Stomach (tissue), 4 donors: ENCODE measurements at regions not wholly inside any gene's neighbourhood (a gene's known extent, or its start where the extent isn't known, plus 50 kb on each side); places are given as distances from the start of the nearest gene placed in this dataset.

Experiments
- POLR2A ChIP-seq, 4 donors: fragments of 450-650 bp; IDR thresholded peaks; one replicate each; pipeline ENCODE4 v1.6.1; 2016; ENCODE audit warnings: antibody characterized with exemption in 4 of 4, control low read depth in 2 of 4, mild to moderate bottlenecking in 1 of 4, moderate library complexity in 1 of 4
- POLR2AphosphoS5 ChIP-seq, 3 donors: sonication (generic); formaldehyde crosslinking; IDR thresholded peaks; one replicate each; pipeline ENCODE4 v1.6.1; 2016; ENCODE audit warnings: antibody characterized with exemption in 3 of 3
- TF ChIP-seq, protein P1 (sequence below), 7 experiments: fragments of 450-650 bp in 4 of 7; fragments of 200-600 bp in 3 of 7; sonication (generic) in 3 of 7; IDR thresholded peaks; one replicate each; pipeline ENCODE4 v1.5.1; 2016 to 2019; ENCODE audit warnings: antibody characterized with exemption in 7 of 7, control low read depth in 2 of 7, mild to moderate bottlenecking in 1 of 7

DNA sequence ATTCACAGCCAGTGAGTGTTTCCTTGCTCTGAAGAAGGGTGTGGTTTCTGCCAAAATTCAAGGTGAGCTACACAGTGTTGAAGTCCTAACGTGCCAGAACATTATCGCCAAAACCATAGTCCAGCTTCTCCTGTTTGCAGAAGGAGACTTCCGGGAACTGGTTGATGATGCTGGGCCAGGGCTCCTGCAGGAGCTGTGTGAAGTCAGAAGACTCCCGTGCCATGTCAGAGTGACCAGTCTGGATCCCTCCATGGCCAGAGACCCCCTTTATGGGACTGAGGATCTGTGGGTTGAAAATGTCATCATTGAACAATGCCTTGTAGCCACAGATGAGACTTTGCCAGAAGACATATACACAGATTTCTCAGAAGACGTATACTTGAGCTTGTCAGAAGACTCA, 96.0 kb upstream of the RAB12 start:
- no peak for TF ChIP-seq POLR2AphosphoS5 (IDR thresholded peaks at IDR 0.05)
- TF ChIP-seq, protein P1, sequence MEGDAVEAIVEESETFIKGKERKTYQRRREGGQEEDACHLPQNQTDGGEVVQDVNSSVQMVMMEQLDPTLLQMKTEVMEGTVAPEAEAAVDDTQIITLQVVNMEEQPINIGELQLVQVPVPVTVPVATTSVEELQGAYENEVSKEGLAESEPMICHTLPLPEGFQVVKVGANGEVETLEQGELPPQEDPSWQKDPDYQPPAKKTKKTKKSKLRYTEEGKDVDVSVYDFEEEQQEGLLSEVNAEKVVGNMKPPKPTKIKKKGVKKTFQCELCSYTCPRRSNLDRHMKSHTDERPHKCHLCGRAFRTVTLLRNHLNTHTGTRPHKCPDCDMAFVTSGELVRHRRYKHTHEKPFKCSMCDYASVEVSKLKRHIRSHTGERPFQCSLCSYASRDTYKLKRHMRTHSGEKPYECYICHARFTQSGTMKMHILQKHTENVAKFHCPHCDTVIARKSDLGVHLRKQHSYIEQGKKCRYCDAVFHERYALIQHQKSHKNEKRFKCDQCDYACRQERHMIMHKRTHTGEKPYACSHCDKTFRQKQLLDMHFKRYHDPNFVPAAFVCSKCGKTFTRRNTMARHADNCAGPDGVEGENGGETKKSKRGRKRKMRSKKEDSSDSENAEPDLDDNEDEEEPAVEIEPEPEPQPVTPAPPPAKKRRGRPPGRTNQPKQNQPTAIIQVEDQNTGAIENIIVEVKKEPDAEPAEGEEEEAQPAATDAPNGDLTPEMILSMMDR (IDR thresholded peaks at IDR 0.05) = no peak
- TF ChIP-seq POLR2A (IDR thresholded peaks at IDR 0.05) = no peak
